Chondrocyte (in vitro differentiated cells): ENCODE measurements at regions not wholly inside any gene's neighbourhood (a gene's known extent, or its start where the extent isn't known, plus 50 kb on each side); places are given as distances from the start of the nearest gene placed in this dataset.
A peak's percentile ranks its signal among the peaks of the same experiment; 100 is the strongest.

Experiments
- DNase-seq: peaks from one replicate; pipeline ENCODE4 v3.0.0; 2021; ENCODE audit warnings: mixed read lengths, low spot score
- H3K27ac Mint-ChIP-seq: one replicate; pipeline ENCODE4 v1.8.0; 2021; ENCODE audit warnings: mild to moderate bottlenecking, moderate library complexity, mixed read lengths; ENCODE audit not compliant: unreplicated experiment
- H3K27me3 Mint-ChIP-seq: 2 replicates; pipeline ENCODE4 v1.8.0; 2021; ENCODE audit warnings: low read depth, mixed read lengths
- H3K36me3 Mint-ChIP-seq: 2 replicates; pipeline ENCODE4 v1.8.0; 2021; ENCODE audit warnings: low read depth, mixed read lengths
- H3K4me1 Mint-ChIP-seq: 2 replicates; pipeline ENCODE4 v1.8.0; 2021; ENCODE audit warnings: low read depth, mild to moderate bottlenecking, mixed read lengths
- H3K4me3 Mint-ChIP-seq: one replicate; pipeline ENCODE4 v1.8.0; 2021; ENCODE audit warnings: mild to moderate bottlenecking, moderate library complexity, mixed read lengths; ENCODE audit not compliant: unreplicated experiment
- H3K9me3 Mint-ChIP-seq: 2 replicates; pipeline ENCODE4 v1.8.0; 2021; ENCODE audit warnings: low read depth, mixed read lengths
- CTCF ChIP-seq: fragments of 200-600 bp; sonication (generic); IDR thresholded peaks from 2 replicates; pipeline ENCODE4 v1.5.0; 2021; ENCODE audit warnings: antibody characterized with exemption, mild to moderate bottlenecking, moderate library complexity

DNA sequence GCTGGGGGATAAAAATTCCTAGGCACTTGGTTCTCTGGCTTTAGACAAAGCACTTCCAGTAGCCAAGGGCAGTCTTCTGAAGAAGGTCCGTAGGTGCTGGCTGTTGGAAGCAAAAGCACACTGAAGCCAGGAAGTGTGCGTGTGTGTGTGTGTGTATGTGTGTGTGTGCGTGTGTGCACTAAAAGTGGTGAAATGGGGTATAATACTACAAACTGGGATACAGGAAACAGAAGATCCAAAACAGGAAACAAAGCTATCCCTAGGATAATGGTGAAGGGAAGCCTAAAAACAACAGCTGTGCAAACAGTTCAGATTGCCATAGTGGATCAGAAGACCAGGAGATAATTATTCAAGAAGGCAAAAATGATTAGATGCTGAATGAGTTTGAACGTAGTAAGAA lies 103.4 kb downstream of the IL20RB start:
- Mint-ChIP-seq H3K4me1 (no peaks in the 10 kb centered on the region), H3K27ac (no peak overlapping the region), H3K9me3 (no peaks in the 10 kb centered on the region), H3K36me3 (no peaks in the 10 kb centered on the region), H3K4me3 (no peak overlapping the region), H3K27me3 (peaks cover 41% of the 10 kb centered on the region)
- TF ChIP-seq CTCF: no peak
- DNase-seq: no peak

DNA sequence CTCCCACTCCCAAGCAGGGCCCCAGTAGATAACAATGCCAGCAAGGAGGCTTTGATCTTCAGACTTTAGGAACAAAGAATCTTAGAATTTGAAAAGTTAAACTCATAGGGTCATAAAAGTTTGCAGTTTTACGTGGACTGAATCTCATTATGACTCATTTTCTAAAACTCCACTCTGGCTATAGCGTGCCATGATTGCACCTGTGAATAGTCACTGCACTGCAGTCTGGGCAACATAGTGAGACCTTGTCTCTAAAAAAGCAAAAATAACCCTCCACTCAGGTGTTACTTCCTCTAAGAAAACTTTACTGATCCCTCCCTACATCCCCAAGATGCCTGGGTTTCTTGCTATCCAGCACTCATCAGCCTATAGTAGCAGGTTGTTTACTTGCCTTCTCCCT lies 104.5 kb downstream of the IL20RB start:
- no peaks in the 10 kb centered on the region for H3K9me3 Mint-ChIP-seq
- no peak for TF ChIP-seq CTCF
- DNase-seq: no peak
- peaks cover 37% of the 10 kb centered on the region for H3K27me3 Mint-ChIP-seq
- H3K4me1 Mint-ChIP-seq: no peaks in the 10 kb centered on the region
- H3K27ac Mint-ChIP-seq: no peak overlapping the region
- H3K36me3 Mint-ChIP-seq: no peaks in the 10 kb centered on the region
- no peak overlapping the region for H3K4me3 Mint-ChIP-seq

DNA sequence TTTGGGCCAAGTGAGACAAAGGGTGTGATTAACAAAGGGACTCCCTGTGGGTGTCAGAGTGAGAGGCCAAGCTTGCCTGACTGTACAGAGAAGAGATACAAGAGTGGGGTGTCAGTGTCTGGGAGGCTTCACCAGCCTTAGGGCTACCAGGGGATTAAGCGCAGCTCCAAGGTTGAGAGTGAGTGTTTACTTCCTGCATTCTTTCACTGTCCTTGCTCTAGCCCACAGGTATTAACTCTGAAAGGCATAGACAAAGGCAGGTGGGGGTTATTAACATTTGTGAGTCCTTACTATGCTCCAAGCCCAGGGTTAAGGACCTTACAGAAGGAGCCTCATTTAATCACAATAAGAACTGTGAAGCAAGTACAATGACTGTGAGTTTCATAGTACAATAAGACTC lies 107.6 kb downstream of the IL20RB start:
- Mint-ChIP-seq H3K9me3 (no peaks in the 10 kb centered on the region), H3K27me3 (peaks cover 42% of the 10 kb centered on the region), H3K4me3 (no peak overlapping the region), H3K27ac (no peak overlapping the region), H3K36me3 (no peaks in the 10 kb centered on the region), H3K4me1 (no peaks in the 10 kb centered on the region)
- no peak for TF ChIP-seq CTCF
- DNase-seq: no peak

DNA sequence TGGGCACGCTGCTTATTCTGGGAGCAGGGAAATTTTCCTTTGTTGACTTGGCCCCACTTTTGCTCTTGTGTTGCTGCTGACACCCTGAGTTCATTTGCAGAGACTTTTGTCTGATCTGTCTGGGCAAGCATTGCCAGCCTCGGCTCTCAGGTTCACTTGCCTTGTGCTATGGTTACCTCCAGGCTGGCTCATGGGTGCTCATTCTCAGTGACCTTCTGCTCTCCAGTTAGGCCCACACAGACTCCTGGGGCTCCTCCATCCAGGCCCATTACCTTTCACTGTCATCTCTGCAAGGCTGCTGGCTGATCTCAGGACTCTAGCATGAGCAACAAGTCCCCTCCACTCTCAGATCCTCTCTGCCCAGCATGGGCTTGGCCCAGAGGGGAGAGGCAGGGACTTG lies 108.3 kb downstream of the IL20RB start:
- Mint-ChIP-seq H3K27ac (no peak overlapping the region), H3K9me3 (no peaks in the 10 kb centered on the region), H3K4me3 (no peak overlapping the region), H3K36me3 (no peaks in the 10 kb centered on the region), H3K27me3 (peaks cover 42% of the 10 kb centered on the region), H3K4me1 (no peaks in the 10 kb centered on the region)
- peak; percentile 49 for DNase-seq
- TF ChIP-seq CTCF: no peak

- Mint-ChIP-seq H3K4me3 (no peak overlapping the region), H3K9me3 (no peaks in the 10 kb centered on the region), H3K27ac (no peak overlapping the region), H3K4me1 (no peaks in the 10 kb centered on the region), H3K27me3 (peaks cover 36% of the 10 kb centered on the region), H3K36me3 (no peaks in the 10 kb centered on the region)
- TF ChIP-seq CTCF: no peak
- no peak for DNase-seq
Observed at GRCh38 chr3:137071104-137071503, 113.3 kb downstream of the IL20RB start.
